HG02885 (cell line): ENCODE measurements at regions not wholly inside any gene's neighbourhood (a gene's known extent, or its start where the extent isn't known, plus 50 kb on each side); places are given as distances from the start of the nearest gene placed in this dataset.

ENCODE experiments used
- ATAC-seq: cut with Tn5 transposase; IDR thresholded peaks from one replicate; pipeline ENCODE4 v1.9.1; 2021; ENCODE audit warnings: mild to moderate bottlenecking; ENCODE audit not compliant: unreplicated experiment, poor library complexity

GRCh38 chr19:28185646-28186045, 1027.3 kb downstream of the UQCRFS1 start:
- no peak for ATAC-seq

GRCh38 chr19:28184997-28185396, 1028.0 kb downstream of the UQCRFS1 start:
- ATAC-seq: no peak

GRCh38 chr19:28176193-28176592, 1036.8 kb downstream of the UQCRFS1 start:
- no peak for ATAC-seq

- no peak for ATAC-seq
Observed at GRCh38 chr19:28171983-28172382, 1041.0 kb downstream of the UQCRFS1 start.

- ATAC-seq: no peak
Observed at GRCh38 chr19:28170066-28170465, 1042.9 kb downstream of the UQCRFS1 start.

- ATAC-seq: no peak
Observed at GRCh38 chr19:28169168-28169887, 1043.6 kb downstream of the UQCRFS1 start.

- ATAC-seq: no peak
Observed at GRCh38 chr19:28168557-28168956, 1044.4 kb downstream of the UQCRFS1 start.

- ATAC-seq: no peak
Observed at GRCh38 chr19:28166025-28166424, 1046.9 kb downstream of the UQCRFS1 start.

- no peak for ATAC-seq
Observed at GRCh38 chr19:28164214-28164613, 1048.7 kb downstream of the UQCRFS1 start.

- no peak for ATAC-seq
Observed at GRCh38 chr19:28159065-28159464, 1053.9 kb downstream of the UQCRFS1 start.

- ATAC-seq: no peak
Observed at GRCh38 chr19:28155265-28155664, 1057.7 kb downstream of the UQCRFS1 start.

GRCh38 chr19:28154077-28154476, 1058.9 kb downstream of the UQCRFS1 start:
- ATAC-seq: no peak

- no peak for ATAC-seq
Observed at GRCh38 chr19:28153123-28153522, 1059.8 kb downstream of the UQCRFS1 start.

- ATAC-seq: no peak
Observed at GRCh38 chr19:28152195-28152594, 1060.8 kb downstream of the UQCRFS1 start.

GRCh38 chr19:28150129-28150528, 1062.8 kb downstream of the UQCRFS1 start:
- ATAC-seq: no peak

GRCh38 chr19:28148554-28148953, 1064.4 kb downstream of the UQCRFS1 start:
- ATAC-seq: no peak

GRCh38 chr19:28142258-28142657, 1070.7 kb downstream of the UQCRFS1 start:
- ATAC-seq: no peak

- no peak for ATAC-seq
Observed at GRCh38 chr19:28140201-28140600, 1072.8 kb downstream of the UQCRFS1 start.

GRCh38 chr19:28137772-28138171, 1075.2 kb downstream of the UQCRFS1 start:
- no peak for ATAC-seq

- ATAC-seq: no peak
Observed at GRCh38 chr19:28136796-28137195, 1076.2 kb downstream of the UQCRFS1 start.

GRCh38 chr19:28135825-28136224, 1077.1 kb downstream of the UQCRFS1 start:
- no peak for ATAC-seq

- ATAC-seq: no peak
Observed at GRCh38 chr19:28134311-28134710, 1078.6 kb downstream of the UQCRFS1 start.
